Left ventricle myocardium superior (tissue), 1 donor: ENCODE measurements at regions not wholly inside any gene's neighbourhood (a gene's known extent, or its start where the extent isn't known, plus 50 kb on each side); places are given as distances from the start of the nearest gene placed in this dataset.

Experiments used
- ATAC-seq: fragments of 200-7000 bp; cut with Tn5 transposase; one replicate; pipeline ENCODE4 v1.9.1; 2020; ENCODE audit warnings: mild to moderate bottlenecking, moderate library complexity
- DNase-seq: peaks from one replicate; pipeline ENCODE4 v3.0.0-alpha.2; 2020
- intact Hi-C: fragments of 100-400 bp; cut with micrococcal nuclease; formaldehyde crosslinking; loops from one replicate; pipeline ENCODE4 v1.11.0; 2022
- donor health status: DM: no; HTN: yes; CAD: no; lungs with severe emphysema.

GRCh38 chr19:28281676-28282075, 931.3 kb downstream of the UQCRFS1 start:
- DNase-seq (no peak), ATAC-seq (no peak)
- intact Hi-C loops = no loop called here

DNA sequence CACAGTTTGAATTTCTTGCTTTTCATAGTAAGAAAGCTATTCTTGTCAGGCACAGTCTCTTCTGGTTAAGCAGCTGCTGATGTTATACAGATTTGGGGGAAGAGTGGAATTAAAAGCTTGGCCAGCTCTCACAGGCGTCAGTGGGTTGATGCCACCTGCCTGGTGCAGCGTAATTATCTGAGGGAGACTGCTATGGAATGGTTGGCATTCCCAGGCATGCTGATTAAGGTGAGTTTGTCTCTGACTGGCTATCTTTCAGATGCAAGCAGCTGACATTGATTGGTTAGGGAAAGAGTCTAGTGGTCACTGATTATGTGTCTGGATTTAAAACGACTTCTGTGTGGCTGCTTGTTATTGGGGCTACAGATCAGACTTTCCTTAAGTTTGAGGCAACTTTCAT, 948.4 kb downstream of the UQCRFS1 start:
- ATAC-seq = no peak
- no peak for DNase-seq
- intact Hi-C loops = no loop called here

DNA sequence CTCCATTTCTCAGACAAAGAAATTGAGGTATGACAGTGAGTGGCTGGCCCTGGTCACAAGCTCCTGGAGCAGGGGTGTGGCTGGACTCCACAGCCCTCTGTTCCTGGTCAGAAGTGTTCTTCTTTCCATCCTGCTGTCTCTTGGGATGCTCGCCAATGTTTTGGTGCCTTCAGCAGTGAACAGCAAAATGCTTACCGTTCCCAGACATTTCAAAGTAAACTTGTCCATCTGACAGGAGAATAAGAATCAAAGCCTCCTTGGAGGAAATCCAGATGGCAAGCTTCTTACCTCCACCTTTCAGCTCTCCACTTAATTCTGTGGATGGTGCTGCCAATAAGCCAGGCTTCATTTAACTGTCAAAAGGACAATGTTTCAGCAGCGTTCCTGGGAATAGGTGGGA, 954.1 kb downstream of the UQCRFS1 start:
- intact Hi-C loops = no loop called here
- ATAC-seq (no peak), DNase-seq (no peak)

GRCh38 chr19:28257396-28257795, 955.6 kb downstream of the UQCRFS1 start:
- no peak for DNase-seq
- intact Hi-C loops = no loop called here
- ATAC-seq = no peak

DNA sequence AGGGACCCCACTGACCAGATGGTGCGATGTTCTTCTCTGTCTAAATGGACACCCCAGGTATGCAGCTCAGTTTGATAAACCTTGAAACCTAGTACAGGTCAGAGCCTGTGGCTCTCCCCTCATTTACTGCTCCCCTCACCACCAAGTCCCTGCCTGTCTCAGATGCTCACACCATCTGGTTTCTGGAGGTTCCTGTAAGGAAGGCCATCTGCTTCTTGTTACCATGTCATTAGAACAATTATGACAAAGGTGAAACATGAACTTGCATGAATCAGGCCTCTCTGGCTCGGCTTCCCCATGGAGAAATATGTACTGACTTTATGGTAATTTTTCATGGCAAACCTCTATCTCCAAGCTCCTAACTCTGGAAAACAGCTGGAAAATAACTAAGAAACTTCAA, 965.7 kb downstream of the UQCRFS1 start:
- DNase-seq (no peak), ATAC-seq (no peak)
- intact Hi-C loops = no loop called here

- ATAC-seq (no peak), DNase-seq (no peak)
- intact Hi-C loops = no loop called here
Observed at GRCh38 chr19:28245937-28246336, 967.0 kb downstream of the UQCRFS1 start.

- intact Hi-C loops = no loop called here
- DNase-seq (no peak), ATAC-seq (no peak)
Observed at GRCh38 chr19:28244966-28245365, 968.0 kb downstream of the UQCRFS1 start.

GRCh38 chr19:28242317-28242927, 970.5 kb downstream of the UQCRFS1 start:
- intact Hi-C loops = no loop called here
- no peak for DNase-seq
- ATAC-seq = no peak

- DNase-seq = no peak
- intact Hi-C loops = no loop called here
- no peak for ATAC-seq
Observed at GRCh38 chr19:28239270-28239669, 973.7 kb downstream of the UQCRFS1 start.

DNA sequence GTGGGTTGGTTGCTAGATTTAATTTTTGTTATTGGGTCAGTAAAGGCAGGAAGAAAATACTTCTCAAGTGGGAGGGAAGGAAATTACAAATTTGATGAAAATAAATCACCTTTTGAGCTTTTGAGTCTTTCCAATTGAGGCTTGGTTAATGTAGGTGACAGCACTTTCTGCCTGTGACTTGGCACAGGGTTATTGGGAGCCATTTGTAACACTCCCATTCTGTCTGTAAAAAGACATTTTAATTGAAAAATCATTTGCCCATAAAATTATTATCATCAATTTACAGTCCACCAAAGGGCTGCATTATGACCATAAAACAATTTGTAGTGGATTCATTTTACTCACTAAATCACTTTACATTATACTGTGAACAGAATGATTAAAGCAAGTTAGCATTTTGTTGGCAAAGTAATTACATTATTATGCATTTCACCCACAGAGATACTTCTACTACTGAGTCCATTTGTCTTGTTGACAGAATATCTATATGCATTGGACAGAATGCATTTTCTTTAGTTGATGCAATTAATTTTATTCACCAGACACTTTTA, 974.6 kb downstream of the UQCRFS1 start:
- intact Hi-C loops = no loop called here
- ATAC-seq = no peak
- no peak for DNase-seq

DNA sequence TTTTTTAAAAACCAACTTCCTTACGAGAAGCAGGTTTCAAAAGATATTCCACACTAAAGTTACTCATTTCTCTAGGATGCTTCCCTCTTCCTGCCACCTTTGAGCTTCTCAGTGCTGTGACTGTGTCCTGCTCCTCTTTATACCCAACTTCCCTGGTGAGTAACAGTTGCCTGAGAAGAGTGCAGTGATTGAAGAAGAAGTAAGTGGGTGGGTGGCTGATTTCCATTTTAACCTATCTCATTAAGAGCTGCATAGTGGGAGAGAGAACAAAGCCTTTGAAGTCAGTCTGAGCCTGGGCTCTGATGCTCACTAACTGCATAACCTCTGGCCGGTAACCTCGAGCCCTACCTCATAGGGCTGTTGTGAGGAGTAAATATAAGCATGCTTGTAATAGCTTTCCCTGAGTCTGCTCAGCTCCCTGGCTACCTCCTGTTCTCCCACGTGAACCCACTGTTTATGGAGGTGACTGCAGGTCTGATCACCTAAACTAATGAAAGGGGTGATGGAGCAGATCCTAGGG, 977.3 kb downstream of the UQCRFS1 start:
- no peak for ATAC-seq
- intact Hi-C loops = no loop called here
- DNase-seq = no peak

DNA sequence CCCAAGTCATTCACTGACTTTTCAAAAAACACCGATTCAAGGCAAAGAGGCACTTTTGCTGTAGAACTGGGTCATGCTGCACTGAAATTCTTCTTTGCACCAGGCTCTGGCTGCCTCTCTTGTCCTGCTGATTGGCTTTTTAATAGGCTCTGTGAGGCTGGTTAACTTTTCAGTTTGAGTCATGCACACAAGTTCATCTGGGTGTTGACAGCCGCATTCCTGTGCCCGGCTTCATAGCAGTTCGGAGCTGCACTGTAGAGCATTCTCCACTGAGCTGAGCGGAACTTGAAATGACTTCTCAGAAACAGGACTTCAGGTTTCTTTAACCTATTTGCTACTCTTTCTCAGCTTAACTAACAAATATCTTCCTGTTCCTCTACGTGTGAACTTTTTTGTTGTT, 978.3 kb downstream of the UQCRFS1 start:
- DNase-seq (peak; percentile 28), ATAC-seq (peak; percentile 46)
- intact Hi-C loops = no loop called here

GRCh38 chr19:28228854-28229253, 984.1 kb downstream of the UQCRFS1 start:
- DNase-seq (no peak), ATAC-seq (no peak)
- intact Hi-C loops = no loop called here

GRCh38 chr19:28224441-28224840, 988.5 kb downstream of the UQCRFS1 start:
- DNase-seq (no peak), ATAC-seq (no peak)
- intact Hi-C loops = no loop called here

DNA sequence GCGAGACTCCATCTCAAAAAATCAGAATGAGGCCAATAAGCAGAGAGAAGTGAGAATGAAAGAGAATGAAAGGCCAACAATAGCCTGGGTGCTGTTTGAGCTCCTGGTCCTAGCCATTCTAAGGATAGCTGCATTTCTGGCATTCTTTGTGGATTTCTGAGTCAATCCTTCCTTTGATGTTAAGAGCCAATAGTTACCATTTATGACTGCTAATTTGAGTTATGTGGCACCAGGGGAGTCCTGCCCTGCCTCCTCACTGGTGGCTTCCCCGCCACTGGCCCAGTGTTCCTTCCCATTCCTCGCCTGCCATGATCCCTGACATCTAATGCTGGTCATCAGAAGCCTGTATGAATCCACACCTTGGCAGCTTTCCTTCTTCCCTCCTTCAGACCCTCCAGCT, 991.2 kb downstream of the UQCRFS1 start:
- ATAC-seq = no peak

DNA sequence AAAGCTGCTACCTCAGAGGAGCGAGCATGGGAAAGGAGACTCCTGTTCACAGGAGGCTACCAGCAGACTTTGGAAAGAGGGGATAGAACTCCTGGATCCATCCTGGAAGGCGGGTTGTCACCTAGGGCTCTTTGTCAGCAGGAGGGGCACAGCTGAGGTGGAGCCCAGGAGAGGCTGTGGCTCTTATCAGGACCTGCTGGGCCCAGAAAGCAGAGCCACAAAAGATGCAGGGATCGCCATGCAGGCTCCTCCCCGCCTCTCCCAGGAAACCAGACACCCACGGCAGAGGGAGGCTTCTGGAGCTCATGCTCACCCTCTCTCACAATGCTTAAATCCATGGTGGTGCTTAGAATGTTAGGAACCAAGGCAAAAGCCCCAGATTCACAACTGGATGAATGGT, 994.2 kb downstream of the UQCRFS1 start:
- DNase-seq = no peak
- ATAC-seq = no peak
- intact Hi-C loops = no loop called here

More for the DNA sequence above, 991.2 kb downstream of the UQCRFS1 start:
- no peak for DNase-seq
- intact Hi-C loops = no loop called here

- ATAC-seq = no peak
- intact Hi-C loops = no loop called here
- no peak for DNase-seq
Observed at GRCh38 chr19:28217022-28217421, 995.9 kb downstream of the UQCRFS1 start.

DNA sequence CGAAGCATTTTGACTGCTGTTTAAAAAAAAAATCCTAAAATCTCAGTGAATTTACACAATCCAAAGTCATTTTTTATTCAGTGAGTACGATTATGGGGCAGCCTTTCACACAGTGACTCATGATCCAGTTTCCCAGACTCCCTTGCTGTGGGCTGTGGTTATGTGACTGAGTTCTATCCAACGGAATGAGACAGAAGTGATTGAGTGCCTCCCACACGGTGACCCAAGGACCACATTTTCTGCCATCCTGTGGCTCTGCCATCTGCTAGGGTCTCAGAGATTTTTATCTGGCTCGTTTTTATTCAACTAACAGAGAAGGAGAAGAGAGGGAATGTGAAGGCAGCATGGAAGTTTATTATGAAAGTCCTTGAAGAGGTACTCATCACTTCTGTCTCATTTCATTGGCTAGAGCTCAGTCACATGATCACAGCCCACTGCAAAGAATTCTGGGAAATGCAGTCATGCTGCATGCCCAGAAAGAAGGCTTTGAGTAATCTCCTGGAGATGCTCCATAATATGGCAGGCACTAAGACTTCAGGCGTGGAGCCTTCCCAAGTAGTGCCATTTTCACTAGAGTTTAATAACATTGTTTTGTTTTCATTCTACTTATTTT, 999.4 kb downstream of the UQCRFS1 start:
- no peak for DNase-seq
- intact Hi-C loops = no loop called here
- ATAC-seq = no peak

- intact Hi-C loops = no loop called here
- DNase-seq (no peak), ATAC-seq (no peak)
Observed at GRCh38 chr19:28210886-28211285, 1002.1 kb downstream of the UQCRFS1 start.

- ATAC-seq (no peak), DNase-seq (no peak)
- intact Hi-C loops = no loop called here
Observed at GRCh38 chr19:28208745-28209144, 1004.2 kb downstream of the UQCRFS1 start.

GRCh38 chr19:28207244-28207643, 1005.7 kb downstream of the UQCRFS1 start:
- intact Hi-C loops = no loop called here
- DNase-seq (no peak), ATAC-seq (no peak)
